HepG2 (cell line): ENCODE measurements at regions not wholly inside any gene's neighbourhood (a gene's known extent, or its start where the extent isn't known, plus 50 kb on each side); places are given as distances from the start of the nearest gene placed in this dataset.

Experiments
- ATAC-seq: fragments of 200-7000 bp; cut with Tn5 transposase; 3 replicates; pipeline ENCODE4 v1.9.1; 2020; ENCODE audit warnings: mild to moderate bottlenecking, moderate library complexity
- BruUV-seq: library from RNA; stranded (reverse); fragments of 400-500 nt; replicated peaks from 2 replicates; lab custom pipeline; 2021; lab: Mats Ljungman, UMichigan
- CTCF ChIA-PET: fragments of 300-600 bp; formaldehyde crosslinking; extraction: SDS; loops from one replicate; lab custom pipeline; 2021; ENCODE audit warnings: low total read pairs, inconsistent platforms, low intra/inter-chr PET ratio; lab: Yijun Ruan, JAX
- POLR2A ChIA-PET: fragments of 350-600 bp; sonication (Branson Sonifier 250); formaldehyde crosslinking; loops from one replicate; lab custom pipeline; 2020; ENCODE audit warnings: antibody characterized with exemption, inconsistent platforms; lab: Yijun Ruan, JAX
- DNase-seq: peaks from one replicate; pipeline ENCODE4 v3.0.0-alpha.2; 2015; ENCODE audit warnings: low spot score
- FAIRE-seq: peaks from 3 replicates; lab custom pipeline; 2011; peaks lifted over from hg19 to GRCh38; lab: Jason Lieb, UNC
- H2AFZ ChIP-seq: one replicate; pipeline ENCODE4 v1.6.1; 2011; ENCODE audit warnings: low read length, inconsistent platforms
- H3K27ac ChIP-seq: fragments of 300-600 bp; 3 replicates; pipeline ENCODE4 v1.8.0; 2011; ENCODE audit warnings: mixed run types, mild to moderate bottlenecking, mixed read lengths, low read length, inconsistent platforms; ENCODE audit not compliant: insufficient read depth; ENCODE audit errors: extremely low read length
- H3K27me3 ChIP-seq, 2 experiments: fragments of 200-600 bp in 1 of 2; 2 replicates in 1 of 2; 3 replicates in 1 of 2; pipeline versions ENCODE4 v1.6.0 to v1.8.0; 2011; ENCODE audit warnings: low read length in 2 of 2, mild to moderate bottlenecking in 2 of 2, moderate library complexity in 2 of 2, inconsistent platforms in 1 of 2; ENCODE audit not compliant: insufficient read depth in 2 of 2, control insufficient read depth in 1 of 2
- H3K36me3 ChIP-seq, 2 experiments: fragments of 200-600 bp in 1 of 2; replicated peaks in 1 of 2; 2 replicates in 1 of 2; 3 replicates in 1 of 2; pipeline versions ENCODE4 v1.5.1 to v1.8.0; 2011; ENCODE audit warnings: low read length in 2 of 2, inconsistent platforms in 1 of 2; ENCODE audit not compliant: insufficient read depth in 2 of 2, control insufficient read depth in 1 of 2
- H3K4me1 ChIP-seq: 2 replicates; pipeline ENCODE4 v1.5.1; 2012; ENCODE audit warnings: low read length, inconsistent platforms; ENCODE audit not compliant: insufficient read depth
- H3K4me2 ChIP-seq: 2 replicates; pipeline ENCODE4 v1.6.0; 2011; ENCODE audit warnings: low read depth, low read length, inconsistent platforms
- H3K4me3 ChIP-seq, 3 experiments: fragments of 200-600 bp in 1 of 3; sonication (generic), shearing (Covaris generic) in 1 of 3; replicated peaks in 1 of 3; 2 replicates each; pipeline ENCODE4 v1.5.1; 2011 to 2016; ENCODE audit warnings: low read length in 3 of 3, inconsistent platforms in 2 of 3, low read depth in 2 of 3, mild to moderate bottlenecking in 2 of 3, control low read depth in 1 of 3, mixed read lengths in 1 of 3; ENCODE audit not compliant: insufficient read depth in 1 of 3
- H3K79me2 ChIP-seq: one replicate; pipeline ENCODE4 v1.6.1; 2011; ENCODE audit warnings: low read length, inconsistent platforms; ENCODE audit not compliant: insufficient read depth
- H3K9ac ChIP-seq: 2 replicates; pipeline ENCODE4 v1.6.0; 2011; ENCODE audit warnings: mild to moderate bottlenecking, low read depth, low read length, inconsistent platforms; ENCODE audit not compliant: insufficient read depth
- H3K9me3 ChIP-seq: 2 replicates; pipeline ENCODE4 v1.5.1; 2012; ENCODE audit warnings: mild to moderate bottlenecking, low read length
- H4K20me1 ChIP-seq: 2 replicates; pipeline ENCODE4 v1.6.0; 2011; ENCODE audit warnings: inconsistent platforms, mild to moderate bottlenecking, low read length, moderate library complexity; ENCODE audit not compliant: insufficient read depth
- ARHGAP35 ChIP-seq: sonication (generic); formaldehyde crosslinking; IDR thresholded peaks from 2 replicates; pipeline ENCODE4 v1.9.0; 2022; ENCODE audit warnings: mild to moderate bottlenecking, inconsistent platforms, moderate library complexity, missing genetic modification reagents, borderline replicate concordance
- CHD4 ChIP-seq: fragments of 200-600 bp; sonication (generic); IDR thresholded peaks from 2 replicates; pipeline ENCODE4 v1.7.0; 2017; ENCODE audit warnings: mild to moderate bottlenecking, low read length, borderline replicate concordance
- HHEX ChIP-seq: IDR thresholded peaks from 2 replicates; pipeline ENCODE4 v1.6.1; 2016; ENCODE audit warnings: control low read depth
- POGZ ChIP-seq: sonication (generic); formaldehyde crosslinking; IDR thresholded peaks from 2 replicates; pipeline ENCODE4 v1.4.0; 2020; ENCODE audit warnings: mild to moderate bottlenecking, missing genetic modification reagents
- XRCC5 ChIP-seq: fragments of 200-400 bp; formaldehyde crosslinking; optimal IDR thresholded peaks from 2 replicates; pipeline ENCODE3; 2017; ENCODE audit warnings: mild to moderate bottlenecking, low read length
- ZBTB38 ChIP-seq: sonication (generic); formaldehyde crosslinking; IDR thresholded peaks from 2 replicates; pipeline ENCODE4 v1.5.1; 2020; ENCODE audit warnings: mild to moderate bottlenecking, missing genetic modification reagents
- ZNF431 ChIP-seq: sonication (generic); formaldehyde crosslinking; IDR thresholded peaks from 2 replicates; pipeline ENCODE4 v1.9.0; 2022; ENCODE audit warnings: missing genetic modification reagents, low read depth, mild to moderate bottlenecking, borderline replicate concordance
- WGBS: methylation state at CpG from one replicate; pipeline ENCODE4 v1.1.6; 2017; ENCODE audit warnings: low lambda C conversion rate; 5-methylcytosine and 5-hydroxymethylcytosine counted together
- in situ Hi-C: cut with HindIII; loops from 2 replicates; pipeline ENCODE4 v1.10.0; 2017; ENCODE audit warnings: low pct_unique_long_range_greater_than_20kb; ENCODE audit not compliant: extremely low pct_ligation_motif_present
- intact Hi-C: fragments of 100-400 bp; cut with micrococcal nuclease; formaldehyde crosslinking; loops from one replicate; pipeline ENCODE4 v1.10.0; 2022; ENCODE audit not compliant: unreplicated experiment

- TF ChIP-seq XRCC5, result no peak
- TF ChIP-seq ZNF431, result peak; percentile 86; the same call in 1 of the 2 replicates
- TF ChIP-seq, all 625 proteins: peak for 1
- DNase-seq (no peak), ATAC-seq (no peak), FAIRE-seq (no peak)
- Histone ChIP-seq H3K9ac (no peak overlapping the region), H3K4me2 (no peak overlapping the region), H4K20me1 (no peaks in the 10 kb centered on the region), H3K4me3 (no peak overlapping the region), H3K36me3 (no peaks in the 10 kb centered on the region), H3K79me2 (no peaks in the 10 kb centered on the region), H3K27ac (no peak overlapping the region), H2AFZ (no peak overlapping the region), H3K27me3 (peaks cover 0 to 15% of the 10 kb centered on the region in 2 experiments; a peak in 2 of 5 replicates), H3K9me3 (0 out of 2 replicates have a peak, but pooled peaks cover 5% of the 10 kb centered on the region), H3K4me1 (peaks cover 13% of the 10 kb centered on the region)
- in situ Hi-C loops, result no loop called here
- intact Hi-C loops, result no loop called here
- CTCF ChIA-PET, result no interaction called here
- WGBS, result 36% methylated on average over 8 of the region's 8 CpGs
- BruUV-seq, result no TSS peak
- POLR2A ChIA-PET, result no interaction called here
Observed at GRCh38 chr14:89697281-89698060, 257.1 kb downstream of the EFCAB11 start.

- Histone ChIP-seq H3K4me1 (peaks cover 2% of the 10 kb centered on the region; the same call in 1 of the 2 replicates), H3K4me3 (no peak overlapping the region), H3K27me3 (peaks cover 0 to 11% of the 10 kb centered on the region in 2 experiments; a peak in 2 of 5 replicates), H3K9ac (no peak overlapping the region), H3K27ac (no peak overlapping the region), H3K4me2 (no peak overlapping the region), H2AFZ (no peak overlapping the region), H4K20me1 (no peaks in the 10 kb centered on the region), H3K9me3 (0 out of 2 replicates have a peak, but pooled peaks cover 5% of the 10 kb centered on the region), H3K36me3 (no peaks in the 10 kb centered on the region), H3K79me2 (no peaks in the 10 kb centered on the region)
- DNase-seq (no peak), ATAC-seq (no peak), FAIRE-seq (no peak)
- no TSS peak for BruUV-seq
- intact Hi-C loops, result no loop called here
- TF ChIP-seq CHD4 (no peak), HHEX (no peak), ZBTB38 (no peak), POGZ (CRISPR knock-in tag) (no peak), ARHGAP35 (CRISPR knock-in tag) (no peak)
- CTCF ChIA-PET, result no interaction called here
- 0% methylated on average over 2 of the region's 2 CpGs for WGBS
- POLR2A ChIA-PET, result no interaction called here
- in situ Hi-C loops, result no loop called here
Observed at GRCh38 chr14:89695846-89696245, 258.7 kb downstream of the EFCAB11 start.
